ENCODE measurements at regions not wholly inside any gene's neighbourhood (a gene's known extent, or its start where the extent isn't known, plus 50 kb on each side); places are given as distances from the start of the nearest gene placed in this dataset.

GRCh38 chr20:22430154-22430745 lies 154.1 kb downstream of the FOXA2 start (continued):
- TF ChIP-seq ATF2 (IDR thresholded peaks at IDR 0.05; ENCODE audit: low read length) = 0 out of 2 replicates have a peak, but pooled peaks have one; percentile 17
- no peak for TF ChIP-seq CHD1 (IDR thresholded peaks at IDR 0.05; ENCODE audit: low read depth, low read length)
- no peak for TF ChIP-seq ATF3 (IDR thresholded peaks at IDR 0.05; ENCODE audit: insufficient read depth, low read depth, low read length)
- no peak for TF ChIP-seq KDM4A (IDR thresholded peaks at IDR 0.05; ENCODE audit: low read depth, low read length, severe bottlenecking)
- no peak for TF ChIP-seq CTCF (IDR thresholded peaks at IDR 0.05; ENCODE audit: control extremely low read depth in 1 of 3, insufficient read depth in 1 of 3, low read depth in 1 of 3, low read length in 3 of 3)
- peak; percentile 25; the same call in 1 of the 2 replicates for TF ChIP-seq JUND (IDR thresholded peaks at IDR 0.05; ENCODE audit: low read length)
- TF ChIP-seq CHD2 (IDR thresholded peaks at IDR 0.05; ENCODE audit: low read length) = no peak
- TF ChIP-seq CEBPB (IDR thresholded peaks at IDR 0.05; ENCODE audit: low read depth, low read length) = no peak
- no peak for TF ChIP-seq RXRA (IDR thresholded peaks at IDR 0.05; ENCODE audit: insufficient read depth, low read depth, low read length)
- TF ChIP-seq ASH2L (IDR thresholded peaks at IDR 0.05; ENCODE audit: low read length) = no peak
- no peak for TF ChIP-seq EGR1 (IDR thresholded peaks at IDR 0.05; ENCODE audit: borderline replicate concordance, low read depth, low read length)

Data from H1 (cell line).